ENCODE measurements at regions not wholly inside any gene's neighbourhood (a gene's known extent, or its start where the extent isn't known, plus 50 kb on each side); places are given as distances from the start of the nearest gene placed in this dataset.
A peak's percentile ranks its signal among the peaks of the same experiment; 100 is the strongest.

DNA sequence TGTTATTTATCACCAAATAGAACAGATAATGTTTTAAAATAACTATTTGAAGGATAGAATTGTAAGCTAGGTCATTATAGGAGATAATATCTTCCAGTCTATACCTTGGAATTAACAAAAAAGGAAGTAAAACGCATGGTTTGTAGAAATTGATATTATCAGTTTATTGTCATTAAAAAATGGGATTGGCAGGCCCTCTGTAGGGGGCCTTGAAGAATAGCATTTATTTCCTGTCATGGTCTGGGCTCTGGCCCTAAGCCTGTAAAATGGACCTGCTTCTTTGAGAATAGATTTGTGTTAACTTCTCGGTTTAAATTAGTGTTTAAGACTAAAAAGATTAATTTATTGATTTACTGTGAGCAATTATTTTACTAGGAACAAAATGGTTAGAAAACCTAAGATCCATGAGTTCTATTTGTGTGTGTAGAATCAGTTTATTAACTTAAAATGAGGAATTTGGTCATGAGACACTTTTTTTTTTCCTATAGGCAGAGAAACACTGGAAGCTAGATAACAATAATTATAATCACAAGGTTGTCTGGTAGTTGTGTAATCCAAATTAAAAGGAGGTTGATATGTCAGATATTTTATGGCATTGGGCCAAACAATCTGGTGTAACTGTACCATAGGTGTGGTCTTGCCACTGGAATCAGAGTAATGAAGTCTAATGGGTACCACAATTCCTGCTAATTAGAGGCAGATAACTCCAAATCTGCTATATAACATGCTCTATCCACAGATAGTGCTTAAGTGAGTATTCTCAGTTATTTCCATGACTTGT is 197.4 kb upstream of the FOXP2 start:
- Histone ChIP-seq H2AFZ (no peak overlapping the region), H3K9me3 (ENCODE audit: low read depth) (no peaks in the 10 kb centered on the region), H3K79me2 (ENCODE audit: insufficient read depth) (no peaks in the 10 kb centered on the region), H3K27ac (no peak overlapping the region), H3K27me3 (replicated peaks; ENCODE audit: insufficient read depth) (no peaks in the 10 kb centered on the region), H3K9me2 (ENCODE audit: insufficient read depth) (no peaks in the 10 kb centered on the region), H3K4me3 (no peak overlapping the region), H3K36me3 (ENCODE audit: low read depth) (no peaks in the 10 kb centered on the region), H3K4me1 (ENCODE audit: insufficient read depth) (no peaks in the 10 kb centered on the region), H3K9ac (no peak overlapping the region), H3F3A (ENCODE audit: insufficient read depth) (no peaks in the 10 kb centered on the region), H4K20me1 (ENCODE audit: insufficient read depth) (no peaks in the 10 kb centered on the region), H3K4me2 (ENCODE audit: unreplicated experiment) (no peak overlapping the region)
- in situ Hi-C loops (cut with MboI), result no loop called here
- TF ChIP-seq EZH2 (IDR thresholded peaks at IDR 0.05; ENCODE audit: insufficient read depth, poor library complexity, severe bottlenecking) (no peak), EZH2phosphoT487 (IDR thresholded peaks at IDR 0.05; ENCODE audit: insufficient read depth, low read depth) (no peak)
- 73 to 79% methylated on average over 2 of the region's 2 CpGs for WGBS, 2 experiments (ENCODE audit: low coverage in 1 of 2, low lambda C conversion rate in 2 of 2, missing lambda C conversion rate in 2 of 2)
- DNase-seq, result peak; percentile 1

DNA sequence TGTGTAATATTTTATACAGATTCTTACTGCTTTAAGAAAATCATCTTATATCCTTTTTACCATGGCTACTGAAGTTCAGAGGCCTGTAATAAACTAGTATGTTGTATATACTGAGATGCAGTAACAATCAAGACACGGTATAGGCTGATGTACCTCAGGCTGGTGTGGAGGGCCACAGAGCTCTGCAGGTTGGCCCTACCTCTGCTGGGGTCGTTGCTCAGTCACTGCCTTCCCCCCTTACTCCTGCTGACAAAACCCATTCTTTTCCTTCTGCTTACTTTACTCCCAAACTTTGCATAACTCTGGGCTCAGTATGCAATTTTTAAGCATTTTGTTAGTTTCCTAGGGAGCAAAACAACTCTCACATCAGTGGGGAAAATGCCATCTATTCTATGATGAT is 200.1 kb upstream of the FOXP2 start:
- Histone ChIP-seq H3K9me3 (ENCODE audit: low read depth) (no peaks in the 10 kb centered on the region), H3K4me2 (ENCODE audit: unreplicated experiment) (no peak overlapping the region), H2AFZ (no peak overlapping the region), H3K36me3 (ENCODE audit: low read depth) (no peaks in the 10 kb centered on the region), H3K27me3 (replicated peaks; ENCODE audit: insufficient read depth) (no peaks in the 10 kb centered on the region), H3K9me2 (ENCODE audit: insufficient read depth) (no peaks in the 10 kb centered on the region), H3K4me3 (no peak overlapping the region), H3K79me2 (ENCODE audit: insufficient read depth) (no peaks in the 10 kb centered on the region), H3K4me1 (ENCODE audit: insufficient read depth) (no peaks in the 10 kb centered on the region), H3K9ac (no peak overlapping the region), H4K20me1 (ENCODE audit: insufficient read depth) (no peaks in the 10 kb centered on the region), H3K27ac (no peak overlapping the region), H3F3A (ENCODE audit: insufficient read depth) (no peaks in the 10 kb centered on the region)
- WGBS, 2 experiments (ENCODE audit: low coverage in 1 of 2, low lambda C conversion rate in 2 of 2, missing lambda C conversion rate in 2 of 2), result 52 to 53% methylated on average over 2 of the region's 2 CpGs
- in situ Hi-C loops (cut with MboI), result no loop called here
- DNase-seq, result no peak
- TF ChIP-seq EZH2 (IDR thresholded peaks at IDR 0.05; ENCODE audit: insufficient read depth, poor library complexity, severe bottlenecking) (no peak), EZH2phosphoT487 (IDR thresholded peaks at IDR 0.05; ENCODE audit: insufficient read depth, low read depth) (no peak)

DNA sequence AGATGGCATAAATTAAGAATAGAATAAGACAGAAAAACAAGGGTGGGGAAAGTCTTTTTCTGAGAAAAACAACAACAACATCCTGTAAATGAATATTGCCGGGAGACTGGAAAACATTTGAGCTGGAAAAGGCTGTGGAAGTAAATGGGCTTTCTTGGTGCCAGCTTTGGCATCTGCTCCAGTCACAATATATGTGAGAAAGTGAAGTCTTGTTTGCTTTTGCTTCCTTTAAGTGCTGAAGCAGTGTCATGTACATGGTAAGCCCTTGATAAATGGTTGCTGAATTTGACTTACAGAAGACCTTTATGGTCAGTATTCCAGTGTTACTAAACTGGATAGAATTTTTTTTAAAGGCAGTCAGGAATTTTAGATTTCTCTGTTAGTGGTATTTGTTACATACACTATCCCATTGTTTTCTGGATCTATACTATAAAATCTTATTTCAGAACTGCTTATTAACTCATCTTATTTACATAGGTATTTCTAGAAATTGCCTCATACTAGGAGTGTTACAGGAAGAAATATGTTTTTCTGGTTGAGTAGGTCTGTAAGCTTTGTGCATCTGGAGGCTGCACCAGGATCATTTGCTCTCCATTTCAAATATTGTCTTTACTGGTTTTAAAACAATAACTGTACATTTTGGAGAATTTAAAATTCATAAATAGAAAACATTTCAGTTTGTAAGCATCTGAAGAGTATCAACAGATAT is 201.7 kb upstream of the FOXP2 start:
- Histone ChIP-seq H3K4me1 (ENCODE audit: insufficient read depth) (no peaks in the 10 kb centered on the region), H3K36me3 (ENCODE audit: low read depth) (no peaks in the 10 kb centered on the region), H3K4me2 (ENCODE audit: unreplicated experiment) (no peak overlapping the region), H3K4me3 (no peak overlapping the region), H3K79me2 (ENCODE audit: insufficient read depth) (no peaks in the 10 kb centered on the region), H3K27me3 (replicated peaks; ENCODE audit: insufficient read depth) (no peaks in the 10 kb centered on the region), H3K9ac (no peak overlapping the region), H3K27ac (no peak overlapping the region), H4K20me1 (ENCODE audit: insufficient read depth) (no peaks in the 10 kb centered on the region), H2AFZ (no peak overlapping the region), H3K9me3 (ENCODE audit: low read depth) (no peaks in the 10 kb centered on the region), H3K9me2 (ENCODE audit: insufficient read depth) (no peaks in the 10 kb centered on the region), H3F3A (ENCODE audit: insufficient read depth) (no peaks in the 10 kb centered on the region)
- no peak for TF ChIP-seq EZH2phosphoT487 (IDR thresholded peaks at IDR 0.05; ENCODE audit: insufficient read depth, low read depth)
- TF ChIP-seq EZH2 (IDR thresholded peaks at IDR 0.05; ENCODE audit: insufficient read depth, poor library complexity, severe bottlenecking), result no peak
- in situ Hi-C loops (cut with MboI), result no loop called here
- DNase-seq, result no peak
- 9 to 10% methylated on average over 1 of the region's 1 CpG for WGBS, 2 experiments (ENCODE audit: low coverage in 1 of 2, low lambda C conversion rate in 2 of 2, missing lambda C conversion rate in 2 of 2)

DNA sequence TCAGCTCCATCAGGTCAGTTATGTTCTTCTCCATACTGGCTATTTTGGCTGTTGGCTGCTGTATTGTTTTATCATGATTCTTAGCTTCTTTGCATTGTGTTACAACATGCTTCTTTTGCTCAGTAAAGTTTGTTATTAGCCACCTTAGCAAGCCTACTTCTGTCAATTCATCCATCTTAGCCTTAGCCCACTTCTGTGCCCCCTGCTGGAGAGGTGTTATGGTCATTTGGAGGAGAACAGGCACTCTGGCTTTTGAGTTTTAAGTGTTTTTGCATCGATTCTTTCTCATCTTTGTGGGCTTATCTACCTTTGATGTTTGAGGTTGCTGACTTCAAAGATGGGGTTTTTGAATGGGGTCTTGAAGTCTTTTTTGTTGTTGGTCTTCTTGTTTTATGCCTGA is 204.6 kb upstream of the FOXP2 start:
- H3K9me2 ChIP-seq (ENCODE audit: insufficient read depth), result no peaks in the 10 kb centered on the region
- no peaks in the 10 kb centered on the region for H3K27me3 ChIP-seq (replicated peaks; ENCODE audit: insufficient read depth)
- no peaks in the 10 kb centered on the region for H3K4me1 ChIP-seq (ENCODE audit: insufficient read depth)
- H3K79me2 ChIP-seq (ENCODE audit: insufficient read depth), result no peaks in the 10 kb centered on the region
- no peak overlapping the region for H3K4me2 ChIP-seq (ENCODE audit: unreplicated experiment)
- no peaks in the 10 kb centered on the region for H3F3A ChIP-seq (ENCODE audit: insufficient read depth)
- no peak overlapping the region for H3K9ac ChIP-seq
- H3K9me3 ChIP-seq (ENCODE audit: low read depth), result no peaks in the 10 kb centered on the region
- no peak overlapping the region for H3K4me3 ChIP-seq
- no peak overlapping the region for H3K27ac ChIP-seq
- WGBS, 2 experiments (ENCODE audit: low coverage in 1 of 2, low lambda C conversion rate in 2 of 2, missing lambda C conversion rate in 2 of 2), result 38 to 43% methylated on average over 1 of the region's 1 CpG
- DNase-seq, result no peak
- in situ Hi-C loops (cut with MboI), result no loop called here
- H4K20me1 ChIP-seq (ENCODE audit: insufficient read depth), result no peaks in the 10 kb centered on the region
- H2AFZ ChIP-seq, result no peak overlapping the region
- TF ChIP-seq EZH2 (IDR thresholded peaks at IDR 0.05; ENCODE audit: insufficient read depth, poor library complexity, severe bottlenecking), result no peak
- no peak for TF ChIP-seq EZH2phosphoT487 (IDR thresholded peaks at IDR 0.05; ENCODE audit: insufficient read depth, low read depth)
- no peaks in the 10 kb centered on the region for H3K36me3 ChIP-seq (ENCODE audit: low read depth)
